Liver (tissue), 8 donors: ENCODE measurements at regions not wholly inside any gene's neighbourhood (a gene's known extent, or its start where the extent isn't known, plus 50 kb on each side); places are given as distances from the start of the nearest gene placed in this dataset.

Source experiments
- DNase-seq: peaks from one replicate; pipeline ENCODE4 v3.0.0-alpha.2; 2017; ENCODE audit warnings: low spot score
- H3K27ac ChIP-seq, 2 donors: one replicate each; pipeline ENCODE4 v1.7.0; 2013; ENCODE audit warnings: inconsistent platforms in 2 of 2, low read length in 2 of 2, control low read depth in 1 of 2, low read depth in 1 of 2, mild to moderate bottlenecking in 1 of 2
- H3K27me3 ChIP-seq, 4 donors: one replicate each; pipeline versions ENCODE4 v1.6.1 to v1.7.0; 2013; ENCODE audit warnings: low read length in 3 of 4, inconsistent platforms in 1 of 4, mild to moderate bottlenecking in 1 of 4, moderate library complexity in 1 of 4; ENCODE audit not compliant: control insufficient read depth in 4 of 4, insufficient read depth in 4 of 4
- H3K36me3 ChIP-seq, 4 donors: one replicate each; pipeline versions ENCODE4 v1.6.1 to v1.7.0; 2013; ENCODE audit warnings: low read length in 3 of 4, mild to moderate bottlenecking in 3 of 4, low read depth in 1 of 4, moderate library complexity in 1 of 4; ENCODE audit not compliant: control insufficient read depth in 4 of 4, insufficient read depth in 3 of 4
- H3K4me1 ChIP-seq, 4 donors: one replicate each; pipeline versions ENCODE4 v1.6.1 to v1.7.0; 2013; ENCODE audit warnings: low read length in 3 of 4, mild to moderate bottlenecking in 3 of 4, moderate library complexity in 1 of 4; ENCODE audit not compliant: control insufficient read depth in 4 of 4, insufficient read depth in 4 of 4
- H3K4me3 ChIP-seq, 3 donors: one replicate each; pipeline versions ENCODE4 v1.6.1 to v1.7.0; 2013; ENCODE audit warnings: low read length in 3 of 3, control low read depth in 1 of 3, low read depth in 1 of 3, mild to moderate bottlenecking in 1 of 3
- H3K9ac ChIP-seq, 2 donors: one replicate each; pipeline ENCODE4 v1.7.0; 2013; ENCODE audit warnings: low read length in 2 of 2, mild to moderate bottlenecking in 2 of 2, moderate library complexity in 2 of 2, control low read depth in 1 of 2, low read depth in 1 of 2
- H3K9me3 ChIP-seq, 4 donors: one replicate each; pipeline versions ENCODE4 v1.6.1 to v1.7.0; 2013; ENCODE audit warnings: low read length in 3 of 4; ENCODE audit not compliant: control insufficient read depth in 4 of 4
- ATF3 ChIP-seq: IDR thresholded peaks from 2 replicates; pipeline ENCODE4 v1.6.1; 2016; ENCODE audit warnings: antibody characterized with exemption
- CTCF ChIP-seq: fragments of 150-350 bp; IDR thresholded peaks from 2 replicates; pipeline ENCODE4 v1.5.1; 2017; ENCODE audit warnings: improper control_type of control experiment, low read depth, low read length; ENCODE audit not compliant: missing input control
- EGR1 ChIP-seq, 2 donors: IDR thresholded peaks; 2 replicates each; pipeline ENCODE4 v1.6.1; 2016 to 2018; ENCODE audit warnings: antibody characterized with exemption in 2 of 2, low read depth in 2 of 2
- FOXA1 ChIP-seq: IDR thresholded peaks from 2 replicates; pipeline ENCODE4 v1.6.1; 2016; ENCODE audit warnings: antibody characterized with exemption
- FOXA2 ChIP-seq: IDR thresholded peaks from 2 replicates; pipeline ENCODE4 v1.6.1; 2016; ENCODE audit warnings: antibody characterized with exemption
- GABPA ChIP-seq, 2 donors: IDR thresholded peaks in 1 of 2; conservative IDR thresholded peaks in 1 of 2; 2 replicates each; pipeline ENCODE4 v1.6.1; 2016; ENCODE audit warnings: antibody characterized with exemption in 2 of 2, mild to moderate bottlenecking in 1 of 2, moderate library complexity in 1 of 2
- HNF4A ChIP-seq, 2 donors: conservative IDR thresholded peaks; 2 replicates each; pipeline ENCODE4 v1.6.1; 2016; ENCODE audit warnings: antibody characterized with exemption in 2 of 2, mild to moderate bottlenecking in 2 of 2
- HNF4G ChIP-seq: IDR thresholded peaks from 2 replicates; pipeline ENCODE4 v1.6.1; 2016; ENCODE audit warnings: antibody characterized with exemption
- JUND ChIP-seq, 2 donors: IDR thresholded peaks; 2 replicates each; pipeline ENCODE4 v1.6.1; 2016; ENCODE audit warnings: antibody characterized with exemption in 2 of 2
- MAX ChIP-seq: IDR thresholded peaks from 2 replicates; pipeline ENCODE4 v1.6.1; 2016; ENCODE audit warnings: antibody characterized with exemption
- NR2F2 ChIP-seq: IDR thresholded peaks from 2 replicates; pipeline ENCODE4 v1.6.1; 2016; ENCODE audit warnings: antibody characterized with exemption
- RAD21 ChIP-seq, 2 donors: IDR thresholded peaks; 2 replicates each; pipeline ENCODE4 v1.6.1; 2016; ENCODE audit warnings: antibody characterized with exemption in 2 of 2, mild to moderate bottlenecking in 2 of 2
- REST ChIP-seq: IDR thresholded peaks from 2 replicates; pipeline ENCODE4 v1.6.1; 2016; ENCODE audit warnings: antibody characterized with exemption, mild to moderate bottlenecking
- RXRA ChIP-seq, 2 donors: IDR thresholded peaks; 2 replicates each; pipeline ENCODE4 v1.6.1; 2017 to 2018; ENCODE audit warnings: antibody characterized with exemption in 2 of 2, mild to moderate bottlenecking in 1 of 2
- SP1 ChIP-seq: IDR thresholded peaks from 2 replicates; pipeline ENCODE4 v1.6.1; 2018; ENCODE audit warnings: antibody characterized with exemption, mild to moderate bottlenecking
- TAF1 ChIP-seq: conservative IDR thresholded peaks from 2 replicates; pipeline ENCODE4 v1.6.1; 2016; ENCODE audit warnings: antibody characterized with exemption, mild to moderate bottlenecking
- YY1 ChIP-seq: IDR thresholded peaks from 2 replicates; pipeline ENCODE4 v1.6.1; 2016; ENCODE audit warnings: antibody characterized with exemption, mild to moderate bottlenecking
- ZBTB33 ChIP-seq: IDR thresholded peaks from 2 replicates; pipeline ENCODE4 v1.6.1; 2016; ENCODE audit warnings: antibody characterized with exemption
- WGBS: extraction: QIAGEN DNeasy Blood & Tissue Kit; methylation state at CpG from one replicate; pipeline ENCODE4 v1.1.7; 2013; 5-methylcytosine and 5-hydroxymethylcytosine counted together
- donor health status: healthy.
- donor health status: healthy.
- donor health status: healthy.
- donor health status: healthy.
- donor health status: healthy.

- Histone ChIP-seq H3K4me3 (no peak overlapping the region), H3K36me3 (no peaks in the 10 kb centered on the region), H3K4me1 (peaks cover 4 to 33% (median 25%) of the 10 kb centered on the region in 4 donors), H3K27ac (peak overlapping the region; percentile 49 to 77), H3K9me3 (no peaks in the 10 kb centered on the region), H3K27me3 (no peaks in the 10 kb centered on the region), H3K9ac (no peak overlapping the region)
- TF ChIP-seq GABPA (IDR thresholded peaks at IDR 0.05 in 1 of 2, conservative IDR thresholded peaks at IDR 0.05 in 1 of 2): no peak
- no peak for TF ChIP-seq NR2F2
- TF ChIP-seq MAX: no peak
- no peak for TF ChIP-seq YY1
- TF ChIP-seq FOXA1: no peak
- no peak for TF ChIP-seq RAD21 (IDR thresholded peaks at IDR 0.05)
- TF ChIP-seq RXRA (IDR thresholded peaks at IDR 0.05): no peak
- TF ChIP-seq ZBTB33: no peak
- no peak for TF ChIP-seq REST
- TF ChIP-seq FOXA2: no peak
- no peak for TF ChIP-seq ATF3
- TF ChIP-seq TAF1: no peak
- no peak for TF ChIP-seq CTCF
- TF ChIP-seq HNF4A (conservative IDR thresholded peaks at IDR 0.05): no peak
- no peak for TF ChIP-seq HNF4G
- TF ChIP-seq JUND (IDR thresholded peaks at IDR 0.05): no peak
- TF ChIP-seq EGR1 (IDR thresholded peaks at IDR 0.05; ENCODE audit: low read depth in 2 of 2): no peak
- TF ChIP-seq SP1: no peak
- no peak for DNase-seq
- WGBS: 87% methylated on average over 12 of the region's 12 CpGs
Observed at GRCh38 chr15:96182736-96183513, 147.6 kb upstream of the NR2F2 start.
